ENCODE measurements at regions not wholly inside any gene's neighbourhood (a gene's known extent, or its start where the extent isn't known, plus 50 kb on each side); places are given as distances from the start of the nearest gene placed in this dataset.
"Not testable (repeated sequence)": the region's sequence is repeated elsewhere in the genome, so short reads cannot be mapped to it uniquely, and the experiment has no call there.

DNA sequence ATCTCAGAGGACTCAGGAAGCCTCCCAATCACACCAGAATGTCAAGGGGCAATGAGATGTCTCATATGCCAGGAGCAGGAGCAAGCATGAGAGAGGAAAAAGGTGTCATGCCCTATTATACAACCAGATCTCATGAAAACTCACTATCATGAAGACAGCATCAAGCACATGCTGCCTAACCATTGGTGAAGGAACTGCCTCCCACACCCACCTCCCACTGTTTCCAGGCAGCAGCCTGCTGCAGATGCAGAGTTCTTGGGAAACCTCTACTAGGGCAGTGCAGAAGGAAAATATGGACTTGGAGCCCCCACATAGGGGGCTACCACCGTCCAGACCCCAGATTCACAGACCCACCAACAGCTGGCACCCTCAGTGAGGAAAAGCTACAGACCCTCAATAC is 326.9 kb downstream of the FOXD4L4 start:
- H3K9ac ChIP-seq (ENCODE audit: low read length); H3K9me3 ChIP-seq (ENCODE audit: control extremely low read depth in 1 of 3, control insufficient read depth in 2 of 3, insufficient read depth in 1 of 3, low read length in 2 of 3); H3K79me2 ChIP-seq (ENCODE audit: control insufficient read depth, insufficient read depth, low read length); H3K27me3 ChIP-seq (replicated peaks in 1 of 4; ENCODE audit: control extremely low read depth in 1 of 4, control insufficient read depth in 3 of 4, insufficient read depth in 4 of 4, low read length in 3 of 4); H3K4me3 Mint-ChIP-seq; H4K20me1 ChIP-seq (ENCODE audit: control insufficient read depth, insufficient read depth, low read length, poor library complexity, severe bottlenecking); H3K4me1 Mint-ChIP-seq; H3K4me2 ChIP-seq (replicated peaks; ENCODE audit: low read depth, low read length, poor library complexity, severe bottlenecking); H3K4me1 ChIP-seq (ENCODE audit: control insufficient read depth in 2 of 2, insufficient read depth in 2 of 2, low read length in 2 of 2); H3K36me3 ChIP-seq (replicated peaks in 1 of 2; ENCODE audit: control extremely low read depth in 1 of 2, control insufficient read depth in 1 of 2, extremely low read depth in 1 of 2, insufficient read depth in 2 of 2, low read length in 1 of 2); H3K27me3 Mint-ChIP-seq; CTCF ChIA-PET; DNase-seq; ATAC-seq (ENCODE audit: low read depth); H3K4me3 ChIP-seq (ENCODE audit: control extremely low read depth in 1 of 5, extremely low read depth in 1 of 5, insufficient read depth in 1 of 5, low read depth in 2 of 5, low read length in 4 of 5); H3K27ac Mint-ChIP-seq; H2AFZ ChIP-seq (ENCODE audit: insufficient read depth, low read depth, low read length, poor library complexity, severe bottlenecking); POLR2A ChIA-PET; H3K9me3 Mint-ChIP-seq (ENCODE audit: insufficient read depth); H3K27ac ChIP-seq (ENCODE audit: low read length in 2 of 2); intact Hi-C loops (cut with micrococcal nuclease): not testable (repeated sequence)
- no CpG with 5 or more reads among the region's 1 CpG for WGBS (ENCODE audit: insufficient coverage)

DNA sequence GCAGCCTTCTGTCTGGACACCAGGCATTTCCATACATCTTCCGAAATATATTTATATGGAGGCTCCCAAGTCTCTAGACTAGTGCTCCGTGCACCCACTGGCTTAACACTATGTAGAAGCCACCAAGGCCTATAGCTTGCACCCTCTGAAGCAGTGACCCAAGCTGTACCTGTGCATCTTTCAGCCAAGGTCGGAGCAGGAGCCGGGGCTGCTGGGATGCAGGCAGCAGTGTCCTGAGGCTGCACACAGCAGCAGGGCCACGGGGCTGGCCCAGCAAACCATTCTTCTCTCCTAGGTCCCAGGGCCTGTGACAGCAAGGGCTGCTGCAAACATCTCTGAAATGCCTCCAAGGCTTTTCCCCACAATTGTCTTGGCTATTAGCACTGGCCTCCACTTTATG is 328.8 kb downstream of the FOXD4L4 start:
- H4K20me1 ChIP-seq (ENCODE audit: control insufficient read depth, insufficient read depth, low read length, poor library complexity, severe bottlenecking); H3K4me1 ChIP-seq (ENCODE audit: control insufficient read depth in 2 of 2, insufficient read depth in 2 of 2, low read length in 2 of 2); H3K4me1 Mint-ChIP-seq; H3K4me3 Mint-ChIP-seq; H3K27ac Mint-ChIP-seq; H3K4me2 ChIP-seq (replicated peaks; ENCODE audit: low read depth, low read length, poor library complexity, severe bottlenecking); H3K4me3 ChIP-seq (ENCODE audit: control extremely low read depth in 1 of 5, extremely low read depth in 1 of 5, insufficient read depth in 1 of 5, low read depth in 2 of 5, low read length in 4 of 5); intact Hi-C loops (cut with micrococcal nuclease); DNase-seq; POLR2A ChIA-PET; H3K79me2 ChIP-seq (ENCODE audit: control insufficient read depth, insufficient read depth, low read length); ATAC-seq (ENCODE audit: low read depth); H3K27me3 ChIP-seq (replicated peaks in 1 of 4; ENCODE audit: control extremely low read depth in 1 of 4, control insufficient read depth in 3 of 4, insufficient read depth in 4 of 4, low read length in 3 of 4); H3K9me3 Mint-ChIP-seq (ENCODE audit: insufficient read depth); H3K27me3 Mint-ChIP-seq; CTCF ChIA-PET; H2AFZ ChIP-seq (ENCODE audit: insufficient read depth, low read depth, low read length, poor library complexity, severe bottlenecking); H3K27ac ChIP-seq (ENCODE audit: low read length in 2 of 2); H3K9me3 ChIP-seq (ENCODE audit: control extremely low read depth in 1 of 3, control insufficient read depth in 2 of 3, insufficient read depth in 1 of 3, low read length in 2 of 3); H3K36me3 ChIP-seq (replicated peaks in 1 of 2; ENCODE audit: control extremely low read depth in 1 of 2, control insufficient read depth in 1 of 2, extremely low read depth in 1 of 2, insufficient read depth in 2 of 2, low read length in 1 of 2); H3K9ac ChIP-seq (ENCODE audit: low read length): not testable (repeated sequence)
- WGBS (ENCODE audit: insufficient coverage): no CpG with 5 or more reads among the region's 5 CpGs

DNA sequence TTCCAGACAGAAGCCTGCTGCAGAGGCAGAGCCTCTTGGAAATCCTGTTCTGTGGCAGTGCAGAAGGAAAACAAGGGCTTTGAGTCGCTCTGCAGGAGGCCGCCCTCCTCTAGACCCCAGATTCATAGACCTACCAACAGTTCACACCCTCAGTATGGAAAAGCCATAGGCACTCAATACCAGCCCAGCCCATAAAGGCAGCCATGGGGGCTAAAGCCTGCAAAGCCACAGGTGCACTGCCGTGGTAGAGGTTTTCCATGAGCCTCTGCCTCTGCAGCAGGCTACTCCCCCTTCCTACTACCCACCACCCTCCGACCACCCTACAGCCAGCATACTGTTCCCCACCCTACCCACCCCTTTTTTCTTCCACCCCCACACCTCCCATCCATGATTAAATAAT is 330.3 kb downstream of the FOXD4L4 start:
- POLR2A ChIA-PET: not testable (repeated sequence)

DNA sequence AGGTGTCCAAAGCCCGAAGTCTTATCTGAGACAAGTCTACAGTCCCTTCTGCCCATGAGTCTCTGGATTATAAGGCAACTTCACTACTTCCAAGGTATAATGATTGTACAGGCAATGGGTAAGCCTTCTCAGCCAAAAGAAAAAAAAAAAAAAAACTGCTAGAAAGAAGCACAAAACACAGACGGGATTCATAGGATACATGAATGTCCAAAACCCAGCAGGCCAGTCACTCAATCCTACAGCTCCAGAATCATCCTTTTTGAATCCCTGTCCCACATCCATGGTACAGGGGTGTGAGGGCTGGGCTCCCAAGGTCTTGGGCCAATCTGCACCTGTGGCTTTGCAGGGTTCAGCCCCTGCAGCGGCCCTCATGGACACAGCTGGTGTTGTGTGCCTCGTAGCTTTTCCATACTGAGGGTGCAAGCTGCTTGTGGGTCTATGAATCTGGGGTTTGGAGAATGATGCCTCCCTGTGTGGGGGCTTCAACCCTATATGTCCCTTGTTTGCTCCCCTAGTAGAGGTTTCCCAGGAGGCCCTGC is 331.6 kb downstream of the FOXD4L4 start:
- no CpG with 5 or more reads among the region's 4 CpGs for WGBS (ENCODE audit: insufficient coverage)
- H3K27ac Mint-ChIP-seq; POLR2A ChIA-PET; intact Hi-C loops (cut with micrococcal nuclease); H4K20me1 ChIP-seq (ENCODE audit: control insufficient read depth, insufficient read depth, low read length, poor library complexity, severe bottlenecking); CTCF ChIA-PET; H3K4me3 ChIP-seq (ENCODE audit: control extremely low read depth in 1 of 5, extremely low read depth in 1 of 5, insufficient read depth in 1 of 5, low read depth in 2 of 5, low read length in 4 of 5); ATAC-seq (ENCODE audit: low read depth); H2AFZ ChIP-seq (ENCODE audit: insufficient read depth, low read depth, low read length, poor library complexity, severe bottlenecking); H3K9me3 Mint-ChIP-seq (ENCODE audit: insufficient read depth); H3K27ac ChIP-seq (ENCODE audit: low read length in 2 of 2); H3K9me3 ChIP-seq (ENCODE audit: control extremely low read depth in 1 of 3, control insufficient read depth in 2 of 3, insufficient read depth in 1 of 3, low read length in 2 of 3); H3K79me2 ChIP-seq (ENCODE audit: control insufficient read depth, insufficient read depth, low read length); H3K36me3 ChIP-seq (replicated peaks in 1 of 2; ENCODE audit: control extremely low read depth in 1 of 2, control insufficient read depth in 1 of 2, extremely low read depth in 1 of 2, insufficient read depth in 2 of 2, low read length in 1 of 2); H3K4me3 Mint-ChIP-seq; H3K27me3 ChIP-seq (replicated peaks in 1 of 4; ENCODE audit: control extremely low read depth in 1 of 4, control insufficient read depth in 3 of 4, insufficient read depth in 4 of 4, low read length in 3 of 4); H3K4me2 ChIP-seq (replicated peaks; ENCODE audit: low read depth, low read length, poor library complexity, severe bottlenecking); H3K4me1 Mint-ChIP-seq; H3K4me1 ChIP-seq (ENCODE audit: control insufficient read depth in 2 of 2, insufficient read depth in 2 of 2, low read length in 2 of 2); H3K9ac ChIP-seq (ENCODE audit: low read length); H3K27me3 Mint-ChIP-seq: not testable (repeated sequence)
- peak; percentile 8 for DNase-seq

More for the DNA sequence above, 330.3 kb downstream of the FOXD4L4 start:
- H3K4me1 Mint-ChIP-seq; H3K27me3 ChIP-seq (replicated peaks in 1 of 4; ENCODE audit: control extremely low read depth in 1 of 4, control insufficient read depth in 3 of 4, insufficient read depth in 4 of 4, low read length in 3 of 4); intact Hi-C loops (cut with micrococcal nuclease); CTCF ChIA-PET; H3K4me3 ChIP-seq (ENCODE audit: control extremely low read depth in 1 of 5, extremely low read depth in 1 of 5, insufficient read depth in 1 of 5, low read depth in 2 of 5, low read length in 4 of 5); ATAC-seq (ENCODE audit: low read depth); H3K27ac ChIP-seq (ENCODE audit: low read length in 2 of 2); H4K20me1 ChIP-seq (ENCODE audit: control insufficient read depth, insufficient read depth, low read length, poor library complexity, severe bottlenecking); H3K4me2 ChIP-seq (replicated peaks; ENCODE audit: low read depth, low read length, poor library complexity, severe bottlenecking); H3K4me1 ChIP-seq (ENCODE audit: control insufficient read depth in 2 of 2, insufficient read depth in 2 of 2, low read length in 2 of 2); H2AFZ ChIP-seq (ENCODE audit: insufficient read depth, low read depth, low read length, poor library complexity, severe bottlenecking); H3K9me3 Mint-ChIP-seq (ENCODE audit: insufficient read depth); H3K9ac ChIP-seq (ENCODE audit: low read length); H3K36me3 ChIP-seq (replicated peaks in 1 of 2; ENCODE audit: control extremely low read depth in 1 of 2, control insufficient read depth in 1 of 2, extremely low read depth in 1 of 2, insufficient read depth in 2 of 2, low read length in 1 of 2); H3K27ac Mint-ChIP-seq; H3K27me3 Mint-ChIP-seq; H3K4me3 Mint-ChIP-seq; H3K79me2 ChIP-seq (ENCODE audit: control insufficient read depth, insufficient read depth, low read length); H3K9me3 ChIP-seq (ENCODE audit: control extremely low read depth in 1 of 3, control insufficient read depth in 2 of 3, insufficient read depth in 1 of 3, low read length in 2 of 3): not testable (repeated sequence)
- WGBS (ENCODE audit: insufficient coverage): no CpG with 5 or more reads among the region's 4 CpGs
- DNase-seq: peak; percentile 0

Measured in B cell (primary cell).